H9 (cell line): ENCODE measurements at regions not wholly inside any gene's neighbourhood (a gene's known extent, or its start where the extent isn't known, plus 50 kb on each side); places are given as distances from the start of the nearest gene placed in this dataset.

Experiments
- DNase-seq: peaks from one replicate; pipeline ENCODE4 v3.0.0-alpha.2; 2017
- H2AFZ ChIP-seq: one replicate; pipeline ENCODE4 v1.6.1; 2013; ENCODE audit warnings: mild to moderate bottlenecking, low read length, control low read depth, moderate library complexity
- H2AK5ac ChIP-seq: 2 replicates; pipeline ENCODE4 v1.6.1; 2013; ENCODE audit warnings: low read length, control low read depth, mixed read lengths; ENCODE audit not compliant: insufficient read length
- H2BK120ac ChIP-seq: one replicate; pipeline ENCODE4 v1.6.1; 2013; ENCODE audit warnings: low read depth, mild to moderate bottlenecking, low read length, control low read depth, inconsistent platforms; ENCODE audit not compliant: poor library complexity, severe bottlenecking
- H2BK12ac ChIP-seq: 2 replicates; pipeline ENCODE4 v1.6.1; 2013; ENCODE audit warnings: low read length, control low read depth, mixed read lengths, low read depth; ENCODE audit not compliant: insufficient read length
- H2BK15ac ChIP-seq: 2 replicates; pipeline ENCODE4 v1.6.1; 2013; ENCODE audit warnings: low read depth, low read length, control low read depth
- H2BK20ac ChIP-seq: one replicate; pipeline ENCODE4 v1.6.1; 2013; ENCODE audit warnings: low read depth, mild to moderate bottlenecking, low read length, control low read depth, inconsistent platforms; ENCODE audit not compliant: poor library complexity, severe bottlenecking
- H2BK5ac ChIP-seq: 2 replicates; pipeline ENCODE4 v1.6.1; 2013; ENCODE audit warnings: low read length, control low read depth, mixed read lengths; ENCODE audit not compliant: insufficient read length
- H3K14ac ChIP-seq: 2 replicates; pipeline ENCODE4 v1.6.1; 2013; ENCODE audit warnings: low read length, control low read depth; ENCODE audit not compliant: insufficient read depth
- H3K18ac ChIP-seq: 2 replicates; pipeline ENCODE4 v1.6.1; 2013; ENCODE audit warnings: low read depth, mild to moderate bottlenecking, mixed read lengths, low read length, control low read depth; ENCODE audit not compliant: insufficient read length
- H3K23ac ChIP-seq: 2 replicates; pipeline ENCODE4 v1.6.1; 2013; ENCODE audit warnings: low read length, control low read depth, mixed read lengths, low read depth; ENCODE audit not compliant: insufficient read length
- H3K23me2 ChIP-seq: 2 replicates; pipeline ENCODE4 v1.6.1; 2013; ENCODE audit warnings: low read depth, mild to moderate bottlenecking, mixed read lengths, low read length, control low read depth; ENCODE audit not compliant: insufficient read length, poor library complexity, severe bottlenecking
- H3K27ac ChIP-seq: 2 replicates; pipeline ENCODE4 v1.5.1; 2013; ENCODE audit warnings: low read length, control low read depth, mixed read lengths, low read depth; ENCODE audit not compliant: insufficient read length
- H3K27me3 ChIP-seq: 2 replicates; pipeline ENCODE4 v1.6.1; 2013; ENCODE audit warnings: low read length, control low read depth, inconsistent platforms; ENCODE audit not compliant: insufficient read depth
- H3K4ac ChIP-seq: 2 replicates; pipeline ENCODE4 v1.6.1; 2013; ENCODE audit warnings: low read depth, mild to moderate bottlenecking, control low read depth, inconsistent platforms, low read length, moderate library complexity
- H3K4me1 ChIP-seq: 2 replicates; pipeline ENCODE4 v1.6.1; 2013; ENCODE audit warnings: low read length, control low read depth, inconsistent platforms; ENCODE audit not compliant: insufficient read depth
- H3K4me2 ChIP-seq: 2 replicates; pipeline ENCODE4 v1.6.1; 2013; ENCODE audit warnings: low read length, control low read depth, mixed read lengths; ENCODE audit not compliant: insufficient read length, insufficient read depth
- H3K56ac ChIP-seq: 2 replicates; pipeline ENCODE4 v1.6.1; 2013; ENCODE audit warnings: low read depth, mild to moderate bottlenecking, mixed read lengths, low read length, control low read depth; ENCODE audit not compliant: insufficient read length
- H3K79me1 ChIP-seq: 2 replicates; pipeline ENCODE4 v1.6.1; 2013; ENCODE audit warnings: low read depth, mild to moderate bottlenecking, moderate library complexity, low read length, control low read depth, inconsistent platforms; ENCODE audit not compliant: insufficient read depth, poor library complexity, severe bottlenecking
- H3K79me2 ChIP-seq: 2 replicates; pipeline ENCODE4 v1.6.1; 2013; ENCODE audit warnings: low read length, control low read depth, inconsistent platforms; ENCODE audit not compliant: insufficient read depth
- H3K9ac ChIP-seq: 2 replicates; pipeline ENCODE4 v1.6.1; 2013; ENCODE audit warnings: low read length, control low read depth, mixed read lengths; ENCODE audit not compliant: insufficient read length; ENCODE audit errors: extremely low read depth
- H3K9me3 ChIP-seq: one replicate; pipeline ENCODE4 v1.6.1; 2013; ENCODE audit warnings: low read depth, low read length, inconsistent platforms; ENCODE audit not compliant: control insufficient read depth
- H3T11ph ChIP-seq: one replicate; pipeline ENCODE4 v1.6.1; 2013; ENCODE audit warnings: mild to moderate bottlenecking, low read length, control low read depth, inconsistent platforms
- H4K20me1 ChIP-seq: one replicate; pipeline ENCODE4 v1.6.1; 2013; ENCODE audit not compliant: control insufficient read depth, insufficient read length, insufficient read depth
- H4K5ac ChIP-seq: 2 replicates; pipeline ENCODE4 v1.6.1; 2013; ENCODE audit warnings: low read depth, mild to moderate bottlenecking, mixed read lengths, low read length, control low read depth; ENCODE audit not compliant: insufficient read length
- H4K8ac ChIP-seq: replicated peaks from 2 replicates; pipeline ENCODE4 v1.6.1; 2013; ENCODE audit warnings: low read length, control low read depth, mixed read lengths, low read depth; ENCODE audit not compliant: insufficient read length
- H4K91ac ChIP-seq: 2 replicates; pipeline ENCODE4 v1.6.1; 2013; ENCODE audit warnings: low read depth, mild to moderate bottlenecking, moderate library complexity, mixed read lengths, low read length, control low read depth; ENCODE audit not compliant: insufficient read length
- H3K27ac Mint-ChIP-seq, 3 experiments: 2 replicates in 2 of 3; 3 replicates in 1 of 3; pipeline ENCODE4 v1.8.0; 2020 to 2021; ENCODE audit warnings: mixed read lengths in 3 of 3, mild to moderate bottlenecking in 1 of 3, moderate library complexity in 1 of 3
- H3K27me3 Mint-ChIP-seq: 2 replicates; pipeline ENCODE4 v1.8.0; 2021; ENCODE audit warnings: low read depth, mild to moderate bottlenecking, moderate library complexity, mixed read lengths
- H3K36me3 Mint-ChIP-seq, 3 experiments: 2 replicates in 2 of 3; 3 replicates in 1 of 3; pipeline ENCODE4 v1.8.0; 2020 to 2021; ENCODE audit warnings: low read depth in 3 of 3, mixed read lengths in 3 of 3; ENCODE audit not compliant: insufficient read depth in 1 of 3
- H3K4me1 Mint-ChIP-seq, 2 experiments: 2 replicates each; pipeline ENCODE4 v1.8.0; 2020; ENCODE audit warnings: mixed read lengths in 2 of 2
- H3K4me3 Mint-ChIP-seq, 2 experiments: 2 replicates in 1 of 2; 3 replicates in 1 of 2; pipeline ENCODE4 v1.8.0; 2020 to 2021; ENCODE audit warnings: mild to moderate bottlenecking in 2 of 2, mixed read lengths in 2 of 2, moderate library complexity in 1 of 2
- H3K9me3 Mint-ChIP-seq, 2 experiments: 2 replicates in 1 of 2; 3 replicates in 1 of 2; pipeline ENCODE4 v1.8.0; 2020; ENCODE audit warnings: mild to moderate bottlenecking in 2 of 2, mixed read lengths in 2 of 2, moderate library complexity in 1 of 2
- WGBS: extraction: QIAGEN DNeasy Blood & Tissue Kit; methylation state at CpG from one replicate; pipeline ENCODE4 v1.1.7; 2013; ENCODE audit warnings: missing lambda C conversion rate, low lambda C conversion rate, mixed read lengths; ENCODE audit not compliant: insufficient read length; ENCODE audit errors: extremely low coverage; 5-methylcytosine and 5-hydroxymethylcytosine counted together
- TF ChIP-seq, protein P1 (sequence below): fragments of 200-600 bp; sonication (generic); conservative IDR thresholded peaks from 3 replicates; pipeline ENCODE4 v1.8.0; 2021; ENCODE audit warnings: antibody characterized with exemption, mild to moderate bottlenecking

DNA sequence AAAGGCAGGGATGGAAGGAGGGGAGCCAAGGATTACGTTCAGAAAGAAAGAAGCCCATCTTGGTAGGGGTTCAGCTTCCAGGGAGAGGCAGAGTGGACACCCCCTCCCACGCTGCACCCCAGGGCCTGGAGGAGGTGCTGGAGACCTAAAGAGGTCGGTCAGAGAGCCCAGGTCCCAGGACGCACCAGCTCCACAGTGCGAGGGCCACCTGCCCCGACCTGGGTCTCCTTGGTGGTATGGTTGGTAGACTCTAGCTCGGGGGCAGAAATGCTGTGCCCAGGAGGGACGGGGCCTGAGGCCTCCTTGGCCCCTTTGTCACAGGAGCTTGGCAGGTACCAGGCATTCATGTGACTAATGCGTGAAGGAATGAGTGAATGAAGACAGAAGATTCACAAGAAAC is 87.1 kb upstream of the RAB6C start:
- peaks cover 0 to 2% of the 10 kb centered on the region in 2 experiments; a peak in 1 of 5 replicates for H3K9me3 Mint-ChIP-seq
- H2BK120ac ChIP-seq = no peak overlapping the region
- H3K14ac ChIP-seq = no peak overlapping the region
- H2BK12ac ChIP-seq = no peak overlapping the region
- no peak overlapping the region for H3K9ac ChIP-seq
- peaks cover 16 to 23% of the 10 kb centered on the region in 2 experiments for H3K4me1 Mint-ChIP-seq
- peaks cover 30% of the 10 kb centered on the region for H3K27me3 Mint-ChIP-seq
- no peak overlapping the region for H3K23ac ChIP-seq
- H3K56ac ChIP-seq = no peak overlapping the region
- no peak overlapping the region for H3K4me3 Mint-ChIP-seq
- H2BK15ac ChIP-seq = no peak overlapping the region
- H4K20me1 ChIP-seq = no peaks in the 10 kb centered on the region
- H3K9me3 ChIP-seq = no peaks in the 10 kb centered on the region
- no peak overlapping the region for H4K91ac ChIP-seq
- H3K4me2 ChIP-seq = no peak overlapping the region
- TF ChIP-seq, protein P1, sequence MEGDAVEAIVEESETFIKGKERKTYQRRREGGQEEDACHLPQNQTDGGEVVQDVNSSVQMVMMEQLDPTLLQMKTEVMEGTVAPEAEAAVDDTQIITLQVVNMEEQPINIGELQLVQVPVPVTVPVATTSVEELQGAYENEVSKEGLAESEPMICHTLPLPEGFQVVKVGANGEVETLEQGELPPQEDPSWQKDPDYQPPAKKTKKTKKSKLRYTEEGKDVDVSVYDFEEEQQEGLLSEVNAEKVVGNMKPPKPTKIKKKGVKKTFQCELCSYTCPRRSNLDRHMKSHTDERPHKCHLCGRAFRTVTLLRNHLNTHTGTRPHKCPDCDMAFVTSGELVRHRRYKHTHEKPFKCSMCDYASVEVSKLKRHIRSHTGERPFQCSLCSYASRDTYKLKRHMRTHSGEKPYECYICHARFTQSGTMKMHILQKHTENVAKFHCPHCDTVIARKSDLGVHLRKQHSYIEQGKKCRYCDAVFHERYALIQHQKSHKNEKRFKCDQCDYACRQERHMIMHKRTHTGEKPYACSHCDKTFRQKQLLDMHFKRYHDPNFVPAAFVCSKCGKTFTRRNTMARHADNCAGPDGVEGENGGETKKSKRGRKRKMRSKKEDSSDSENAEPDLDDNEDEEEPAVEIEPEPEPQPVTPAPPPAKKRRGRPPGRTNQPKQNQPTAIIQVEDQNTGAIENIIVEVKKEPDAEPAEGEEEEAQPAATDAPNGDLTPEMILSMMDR = no peak
- no peak overlapping the region for H2AK5ac ChIP-seq
- H3K18ac ChIP-seq = no peak overlapping the region
- H4K5ac ChIP-seq = no peak overlapping the region
- H3K4ac ChIP-seq = no peak overlapping the region
- H2BK20ac ChIP-seq = no peak overlapping the region
- no CpG with 5 or more reads among the region's 9 CpGs for WGBS
- H2BK5ac ChIP-seq = no peak overlapping the region
- H3K79me2 ChIP-seq = no peaks in the 10 kb centered on the region
- H2AFZ ChIP-seq = no peak overlapping the region
- peak; percentile 12 for DNase-seq
- H4K8ac ChIP-seq = no peak overlapping the region
- no peaks in the 10 kb centered on the region for H3K27me3 ChIP-seq
- H3T11ph ChIP-seq = no peak overlapping the region
- H3K27ac ChIP-seq = no peak overlapping the region
- no peaks in the 10 kb centered on the region for H3K79me1 ChIP-seq
- H3K4me1 ChIP-seq = no peaks in the 10 kb centered on the region; the same call in 1 of the 2 replicates
- no peaks in the 10 kb centered on the region for H3K23me2 ChIP-seq
- H3K36me3 Mint-ChIP-seq = no peaks in the 10 kb centered on the region; a peak in 1 of 7 replicates
- no peak overlapping the region; a peak in 1 of 7 replicates for H3K27ac Mint-ChIP-seq
